GM19324 (cell line): ENCODE measurements at regions not wholly inside any gene's neighbourhood (a gene's known extent, or its start where the extent isn't known, plus 50 kb on each side); places are given as distances from the start of the nearest gene placed in this dataset.

ENCODE experiments used
- ATAC-seq: cut with Tn5 transposase; IDR thresholded peaks from one replicate; pipeline ENCODE4 v1.9.1; 2021; ENCODE audit warnings: mild to moderate bottlenecking, moderate library complexity; ENCODE audit not compliant: unreplicated experiment, low FRiP score

- no peak for ATAC-seq
Observed at GRCh38 chr1:88375977-88376376, 308.1 kb upstream of the PKN2 start.

GRCh38 chr1:88376421-88376820 lies 307.7 kb upstream of the PKN2 start:
- ATAC-seq = no peak

GRCh38 chr1:88378560-88378959 lies 305.5 kb upstream of the PKN2 start:
- no peak for ATAC-seq

GRCh38 chr1:88394958-88395357 lies 289.1 kb upstream of the PKN2 start:
- ATAC-seq = no peak

- no peak for ATAC-seq
Observed at GRCh38 chr1:88398338-88398737, 285.7 kb upstream of the PKN2 start.

- ATAC-seq = peak; percentile 65
Observed at GRCh38 chr1:88399690-88400089, 284.4 kb upstream of the PKN2 start.

- peak; percentile 67 for ATAC-seq
Observed at GRCh38 chr1:88401313-88401712, 282.8 kb upstream of the PKN2 start.

GRCh38 chr1:88404582-88404981 lies 279.5 kb upstream of the PKN2 start:
- ATAC-seq = no peak

GRCh38 chr1:88407248-88407647 lies 276.8 kb upstream of the PKN2 start:
- ATAC-seq = no peak

GRCh38 chr1:88421997-88422396 lies 262.1 kb upstream of the PKN2 start:
- no peak for ATAC-seq

- no peak for ATAC-seq
Observed at GRCh38 chr1:88433556-88433955, 250.5 kb upstream of the PKN2 start.

- no peak for ATAC-seq
Observed at GRCh38 chr1:88434836-88435235, 249.2 kb upstream of the PKN2 start.

GRCh38 chr1:88441022-88441421 lies 243.1 kb upstream of the PKN2 start:
- no peak for ATAC-seq

- no peak for ATAC-seq
Observed at GRCh38 chr1:88451856-88452255, 232.2 kb upstream of the PKN2 start.

GRCh38 chr1:88453295-88453694 lies 230.8 kb upstream of the PKN2 start:
- ATAC-seq = no peak

GRCh38 chr1:88454781-88455180 lies 229.3 kb upstream of the PKN2 start:
- ATAC-seq = no peak

- no peak for ATAC-seq
Observed at GRCh38 chr1:88455621-88456256, 228.3 kb upstream of the PKN2 start.

GRCh38 chr1:88457197-88457596 lies 226.9 kb upstream of the PKN2 start:
- ATAC-seq = no peak

GRCh38 chr1:88461007-88461406 lies 223.1 kb upstream of the PKN2 start:
- ATAC-seq = no peak

- no peak for ATAC-seq
Observed at GRCh38 chr1:88462096-88462487, 222.0 kb upstream of the PKN2 start.

- ATAC-seq = no peak
Observed at GRCh38 chr1:88462488-88463261, 221.4 kb upstream of the PKN2 start.

- no peak for ATAC-seq
Observed at GRCh38 chr1:88463401-88463985, 220.6 kb upstream of the PKN2 start.
